ENCODE measurements at regions not wholly inside any gene's neighbourhood (a gene's known extent, or its start where the extent isn't known, plus 50 kb on each side); places are given as distances from the start of the nearest gene placed in this dataset.

GRCh38 chr6:167748458-167749379, 78.0 kb upstream of the AFDN start (continued):
- TF ChIP-seq ZNF713 (CRISPR knock-in tag; IDR thresholded peaks at IDR 0.05): 0 out of 2 replicates have a peak, but pooled peaks have one; percentile 54
- TF ChIP-seq NKX3-1 (CRISPR knock-in tag; IDR thresholded peaks at IDR 0.05): no peak
- TF ChIP-seq FOXK2 (IDR thresholded peaks at IDR 0.05): no peak
- TF ChIP-seq PBX2 (CRISPR knock-in tag; IDR thresholded peaks at IDR 0.05): peak; percentile 68; the same call in 1 of the 2 replicates
- TF ChIP-seq ZNF510 (CRISPR knock-in tag; IDR thresholded peaks at IDR 0.05; ENCODE audit: low read depth): no peak
- TF ChIP-seq NFKBIZ (CRISPR knock-in tag; IDR thresholded peaks at IDR 0.05): no peak
- 0 out of 2 replicates have a peak, but pooled peaks have one; percentile 29 for TF ChIP-seq NCOA2 (CRISPR knock-in tag; IDR thresholded peaks at IDR 0.05)
- TF ChIP-seq HNF1A (IDR thresholded peaks at IDR 0.05; ENCODE audit: low read depth): no peak
- no peak for TF ChIP-seq HNF1A (CRISPR knock-in tag; IDR thresholded peaks at IDR 0.05; ENCODE audit: borderline replicate concordance)
- no peak for TF ChIP-seq ZNF639 (CRISPR knock-in tag; conservative IDR thresholded peaks at IDR 0.05)
- no peak for TF ChIP-seq ZNF564 (CRISPR knock-in tag; IDR thresholded peaks at IDR 0.05)
- TF ChIP-seq PCBP2 (optimal IDR thresholded peaks at IDR 0.05; ENCODE audit: low read depth, low read length, poor library complexity, severe bottlenecking): no peak
- TF ChIP-seq SSRP1 (CRISPR knock-in tag; IDR thresholded peaks at IDR 0.05): no peak
- TF ChIP-seq ZNF75D (CRISPR knock-in tag; IDR thresholded peaks at IDR 0.05; ENCODE audit: borderline replicate concordance): no peak
- TF ChIP-seq PLSCR1 (CRISPR knock-in tag; IDR thresholded peaks at IDR 0.05; ENCODE audit: borderline replicate concordance): no peak
- peak; percentile 28; the same call in 1 of the 2 replicates for TF ChIP-seq ELF3 (CRISPR knock-in tag; IDR thresholded peaks at IDR 0.05)
- no peak for TF ChIP-seq ZNF740 (CRISPR knock-in tag; IDR thresholded peaks at IDR 0.05)
- TF ChIP-seq NONO (IDR thresholded peaks at IDR 0.05): no peak
- no peak for TF ChIP-seq NONO (CRISPR knock-in tag; conservative IDR thresholded peaks at IDR 0.05)
- no peak for TF ChIP-seq SIN3B (IDR thresholded peaks at IDR 0.05; ENCODE audit: low read length)
- 0 out of 2 replicates have a peak, but pooled peaks have one; percentile 15 for TF ChIP-seq HNF1B (CRISPR knock-in tag; IDR thresholded peaks at IDR 0.05)
